AG09319 (cell line): ENCODE measurements at regions not wholly inside any gene's neighbourhood (a gene's known extent, or its start where the extent isn't known, plus 50 kb on each side); places are given as distances from the start of the nearest gene placed in this dataset.
"Not testable (repeated sequence)": the region's sequence is repeated elsewhere in the genome, so short reads cannot be mapped to it uniquely, and the experiment has no call there.

Source experiments
- DNase-seq: peaks from one replicate; pipeline ENCODE4 v3.0.0-alpha.2; 2010; ENCODE audit warnings: low read depth; ENCODE audit errors: extremely low read depth
- CTCF ChIP-seq: IDR thresholded peaks from 2 replicates; pipeline ENCODE4 v1.5.1; 2011; ENCODE audit warnings: low read depth, mild to moderate bottlenecking, inconsistent platforms, low read length, moderate library complexity

GRCh38 chr1:182331387-182331786, 60.2 kb downstream of the GLUL start:
- TF ChIP-seq CTCF: no peak
- DNase-seq: no peak

GRCh38 chr1:182330303-182330702, 61.3 kb downstream of the GLUL start:
- TF ChIP-seq CTCF: no peak
- no peak for DNase-seq

- TF ChIP-seq CTCF: no peak
- DNase-seq: no peak
Observed at GRCh38 chr1:182329471-182329870, 62.1 kb downstream of the GLUL start.

GRCh38 chr1:182328591-182328990, 63.0 kb downstream of the GLUL start:
- TF ChIP-seq CTCF: no peak

GRCh38 chr1:182325339-182325738, 66.3 kb downstream of the GLUL start:
- DNase-seq: no peak
- TF ChIP-seq CTCF: no peak

More at GRCh38 chr1:182328591-182328990, 63.0 kb downstream of the GLUL start:
- no peak for DNase-seq

GRCh38 chr1:182321532-182321931, 70.1 kb downstream of the GLUL start:
- DNase-seq: not testable (repeated sequence)

- no peak for DNase-seq
- TF ChIP-seq CTCF: no peak
Observed at GRCh38 chr1:182317611-182318161, 73.9 kb downstream of the GLUL start.

GRCh38 chr1:182316454-182316853, 75.1 kb downstream of the GLUL start:
- DNase-seq: not testable (repeated sequence)
